IMR-90 (cell line): ENCODE measurements at regions not wholly inside any gene's neighbourhood (a gene's known extent, or its start where the extent isn't known, plus 50 kb on each side); places are given as distances from the start of the nearest gene placed in this dataset.

Source experiments
- ATAC-seq: fragments of 200-7000 bp; cut with Tn5 transposase; 2 replicates; pipeline ENCODE4 v1.9.1; 2020; ENCODE audit warnings: low read depth, mild to moderate bottlenecking, moderate library complexity
- BruUV-seq: library from RNA; stranded (reverse); fragments of 400-500 nt; replicated peaks from 2 replicates; lab custom pipeline; 2021; lab: Mats Ljungman, UMichigan
- CTCF ChIA-PET: fragments of 300-600 bp; formaldehyde crosslinking; extraction: SDS; loops from one replicate; lab custom pipeline; 2021; ENCODE audit warnings: antibody characterized with exemption; lab: Yijun Ruan, JAX
- POLR2A ChIA-PET: fragments of 300-600 bp; sonication (Branson Sonifier 250); formaldehyde crosslinking; loops from one replicate; lab custom pipeline; 2022; ENCODE audit warnings: antibody characterized with exemption; ENCODE audit not compliant: unreplicated experiment; lab: Charles Lee
- DNase-seq: peaks from one replicate; pipeline ENCODE4 v3.0.0; 2013
- H2AFZ ChIP-seq: replicated peaks from 2 replicates; pipeline ENCODE3; 2013; ENCODE audit warnings: low read length, mild to moderate bottlenecking; ENCODE audit not compliant: poor library complexity
- H2AK5ac ChIP-seq: 2 replicates; pipeline ENCODE4 v1.6.1; 2013; ENCODE audit warnings: low read depth, low read length, inconsistent platforms
- H2AK9ac ChIP-seq: replicated peaks from 2 replicates; pipeline ENCODE3; 2013; ENCODE audit warnings: mild to moderate bottlenecking, low read depth, low read length, moderate library complexity; ENCODE audit not compliant: poor library complexity
- H2BK120ac ChIP-seq: 2 replicates; pipeline ENCODE4 v1.6.1; 2013; ENCODE audit warnings: low read depth, low read length, inconsistent platforms
- H2BK15ac ChIP-seq: 3 replicates; pipeline ENCODE4 v1.6.1; 2013; ENCODE audit warnings: low read depth, low read length, inconsistent platforms
- H2BK20ac ChIP-seq: 2 replicates; pipeline ENCODE4 v1.6.1; 2013; ENCODE audit warnings: low read depth, mild to moderate bottlenecking, inconsistent platforms, low read length, moderate library complexity
- H2BK5ac ChIP-seq: 2 replicates; pipeline ENCODE4 v1.6.1; 2013; ENCODE audit warnings: mild to moderate bottlenecking, low read depth, low read length, inconsistent platforms; ENCODE audit not compliant: poor library complexity, severe bottlenecking
- H3K14ac ChIP-seq: replicated peaks from 2 replicates; pipeline ENCODE4 v1.6.1; 2013; ENCODE audit warnings: low read depth, low read length, inconsistent platforms
- H3K18ac ChIP-seq: 2 replicates; pipeline ENCODE4 v1.6.1; 2013; ENCODE audit warnings: low read depth, low read length, control low read depth
- H3K23ac ChIP-seq: 2 replicates; pipeline ENCODE4 v1.6.1; 2013; ENCODE audit warnings: low read depth, low read length, inconsistent platforms
- H3K27ac ChIP-seq: 2 replicates; pipeline ENCODE4 v1.5.1; 2013; ENCODE audit warnings: mild to moderate bottlenecking, control low read depth, low read length; ENCODE audit not compliant: insufficient read depth
- H3K27me3 ChIP-seq: 2 replicates; pipeline ENCODE4 v1.6.1; 2013; ENCODE audit warnings: low read length; ENCODE audit not compliant: control insufficient read depth, insufficient read depth
- H3K36me3 ChIP-seq: 2 replicates; pipeline ENCODE4 v1.6.1; 2013; ENCODE audit warnings: low read length, mixed read lengths; ENCODE audit not compliant: control insufficient read depth, insufficient read depth
- H3K4ac ChIP-seq: 2 replicates; pipeline ENCODE4 v1.6.1; 2013; ENCODE audit warnings: low read depth, low read length, inconsistent platforms
- H3K4me1 ChIP-seq: 2 replicates; pipeline ENCODE4 v1.6.1; 2013; ENCODE audit warnings: low read length, mixed read lengths; ENCODE audit not compliant: control insufficient read depth, insufficient read depth
- H3K4me2 ChIP-seq: 2 replicates; pipeline ENCODE4 v1.6.1; 2013; ENCODE audit warnings: low read depth, mild to moderate bottlenecking, control low read depth, low read length, moderate library complexity
- H3K4me3 ChIP-seq: 2 replicates; pipeline ENCODE4 v1.5.1; 2013; ENCODE audit warnings: low read depth, mild to moderate bottlenecking, control low read depth, low read length, moderate library complexity; ENCODE audit not compliant: insufficient read depth
- H3K56ac ChIP-seq: 2 replicates; pipeline ENCODE4 v1.6.1; 2013; ENCODE audit warnings: low read length, inconsistent platforms; ENCODE audit not compliant: insufficient read depth; ENCODE audit errors: extremely low read depth
- H3K79me1 ChIP-seq, 2 experiments: 2 replicates each; pipeline ENCODE4 v1.6.1; 2013; ENCODE audit warnings: low read length in 2 of 2, inconsistent platforms in 1 of 2, low read depth in 1 of 2
- H3K9ac ChIP-seq: 2 replicates; pipeline ENCODE4 v1.6.1; 2013; ENCODE audit warnings: low read depth, low read length, control low read depth
- H3K9me1 ChIP-seq: 2 replicates; pipeline ENCODE4 v1.6.1; 2013; ENCODE audit warnings: low read length, inconsistent platforms; ENCODE audit not compliant: insufficient read depth
- H3K9me3 ChIP-seq: 2 replicates; pipeline ENCODE4 v1.6.1; 2013; ENCODE audit warnings: low read length; ENCODE audit not compliant: control insufficient read depth, insufficient read depth
- H4K20me1 ChIP-seq: 2 replicates; pipeline ENCODE4 v1.6.1; 2013; ENCODE audit warnings: low read length, inconsistent platforms; ENCODE audit not compliant: insufficient read depth
- H4K5ac ChIP-seq: 2 replicates; pipeline ENCODE4 v1.6.1; 2013; ENCODE audit warnings: mild to moderate bottlenecking, low read depth, low read length, control low read depth
- H4K8ac ChIP-seq, 2 experiments: 2 replicates each; pipeline ENCODE4 v1.6.1; 2013; ENCODE audit warnings: low read depth in 2 of 2, low read length in 2 of 2, control low read depth in 1 of 2, inconsistent platforms in 1 of 2
- H4K91ac ChIP-seq: 2 replicates; pipeline ENCODE4 v1.6.1; 2013; ENCODE audit warnings: low read depth, low read length, inconsistent platforms; ENCODE audit not compliant: insufficient read depth
- BHLHE40 ChIP-seq: fragments of 150-350 bp; IDR thresholded peaks from 2 replicates; pipeline ENCODE4 v1.6.1; 2016; ENCODE audit warnings: mild to moderate bottlenecking, low read depth, low read length
- CHD1 ChIP-seq: IDR thresholded peaks from 2 replicates; pipeline ENCODE4 v1.6.1; 2012; ENCODE audit warnings: low read depth, low read length, improper control_type of control experiment
- CTCF ChIP-seq: conservative IDR thresholded peaks from 2 replicates; pipeline ENCODE4 v1.5.1; 2012; ENCODE audit warnings: mild to moderate bottlenecking, low read depth, low read length, improper control_type of control experiment
- ELK1 ChIP-seq: fragments of 150-350 bp; IDR thresholded peaks from 2 replicates; pipeline ENCODE4 v1.6.1; 2016; ENCODE audit warnings: low read depth, mild to moderate bottlenecking, low read length, moderate library complexity, borderline replicate concordance
- FOS ChIP-seq: fragments of 150-350 bp; IDR thresholded peaks from 2 replicates; pipeline ENCODE4 v1.6.1; 2016; ENCODE audit warnings: low read depth, low read length
- MAZ ChIP-seq: IDR thresholded peaks from 2 replicates; pipeline ENCODE4 v1.6.1; 2012; ENCODE audit warnings: low read depth, mild to moderate bottlenecking, low read length, improper control_type of control experiment, moderate library complexity, borderline replicate concordance
- MXI1 ChIP-seq: IDR thresholded peaks from 2 replicates; pipeline ENCODE4 v1.6.1; 2012; ENCODE audit warnings: low read depth, mild to moderate bottlenecking, low read length, moderate library complexity, borderline replicate concordance
- NFE2L2 ChIP-seq: fragments of 150-350 bp; IDR thresholded peaks from 2 replicates; pipeline ENCODE4 v1.6.1; 2016; ENCODE audit warnings: low read depth, mild to moderate bottlenecking, low read length
- RAD21 ChIP-seq: IDR thresholded peaks from 2 replicates; pipeline ENCODE4 v1.6.1; 2012; ENCODE audit warnings: low read length, improper control_type of control experiment
- SMC3 ChIP-seq: fragments of 150-350 bp; IDR thresholded peaks from 2 replicates; pipeline ENCODE4 v1.6.1; 2016; ENCODE audit warnings: low read depth, mild to moderate bottlenecking, antibody characterized with exemption, low read length, moderate library complexity
- USF2 ChIP-seq: fragments of 150-350 bp; IDR thresholded peaks from 2 replicates; pipeline ENCODE4 v1.6.1; 2017; ENCODE audit warnings: mild to moderate bottlenecking, antibody characterized with exemption, low read length, low read depth
- WGBS, 2 experiments: methylation state at CpG; one replicate each; pipeline versions ENCODE4 v1.1.5 to v1.1.7; 2013; ENCODE audit warnings: missing lambda C conversion rate in 2 of 2; ENCODE audit not compliant: insufficient read length in 1 of 2; ENCODE audit errors: extremely low coverage in 2 of 2; 5-methylcytosine and 5-hydroxymethylcytosine counted together
- dilution Hi-C: fragments of 300-500 bp; cut with HindIII; formaldehyde crosslinking; loops from one replicate; pipeline ENCODE4 v1.14.3; 2018; ENCODE audit warnings: low sequenced_read_pairs; ENCODE audit not compliant: unreplicated experiment
- in situ Hi-C: fragments of 300-500 bp; cut with MboI; formaldehyde crosslinking; loops from 3 replicates; pipeline ENCODE4 v1.14.3; 2019; ENCODE audit warnings: low sequenced_read_pairs, inconsistent platforms, mixed read lengths
- intact Hi-C: fragments of 100-400 bp; cut with micrococcal nuclease; formaldehyde crosslinking; loops from 2 replicates; pipeline ENCODE4 v1.10.0; 2022

GRCh38 chr4:171042989-171043524 is 770.1 kb upstream of the GALNTL6 start:
- Histone ChIP-seq H3K36me3 (no peaks in the 10 kb centered on the region), H3K27me3 (no peaks in the 10 kb centered on the region), H4K91ac (no peak overlapping the region), H3K9me1 (no peaks in the 10 kb centered on the region), H2AK9ac (no peak overlapping the region), H3K56ac (no peak overlapping the region), H3K4me2 (no peak overlapping the region), H3K18ac (no peak overlapping the region), H2AFZ (no peak overlapping the region), H3K23ac (no peak overlapping the region), H3K27ac (no peak overlapping the region), H3K9ac (no peak overlapping the region), H3K4ac (no peak overlapping the region), H3K4me1 (no peaks in the 10 kb centered on the region), H4K20me1 (no peaks in the 10 kb centered on the region), H2BK20ac (no peak overlapping the region), H3K14ac (no peak overlapping the region), H2BK120ac (no peak overlapping the region), H3K79me1 (no peaks in the 10 kb centered on the region), H3K9me3 (peaks cover 18% of the 10 kb centered on the region), H4K5ac (no peak overlapping the region), H4K8ac (no peak overlapping the region), H3K4me3 (no peak overlapping the region), H2AK5ac (no peak overlapping the region), H2BK5ac (no peak overlapping the region), H2BK15ac (no peak overlapping the region)
- WGBS, 2 experiments = 90% methylated on average over 24 of the region's 46 CpGs; no CpG with 5 or more reads in 1 of the 2 experiments
- in situ Hi-C loops = no loop called here
- ChIA-PET POLR2A (no interaction called here), CTCF (no interaction called here)
- no TSS peak for BruUV-seq
- dilution Hi-C loops = no loop called here
- no peak for TF ChIP-seq CHD1
- TF ChIP-seq RAD21 = no peak
- TF ChIP-seq USF2 = no peak
- no peak for TF ChIP-seq CTCF
- no peak for TF ChIP-seq MAZ
- no peak for TF ChIP-seq MXI1
- TF ChIP-seq FOS = no peak
- TF ChIP-seq ELK1 = no peak
- no peak for TF ChIP-seq SMC3
- no peak for TF ChIP-seq NFE2L2
- TF ChIP-seq BHLHE40 = no peak
- intact Hi-C loops = no loop called here
- no peak for DNase-seq
- no peak for ATAC-seq
